Ishikawa (cell line): ENCODE measurements at regions not wholly inside any gene's neighbourhood (a gene's known extent, or its start where the extent isn't known, plus 50 kb on each side); places are given as distances from the start of the nearest gene placed in this dataset.
A peak's percentile ranks its signal among the peaks of the same experiment; 100 is the strongest.

Experiments
- CEBPB ChIP-seq: IDR thresholded peaks from 2 replicates; pipeline ENCODE4 v1.6.1; 2012
- CREB1 ChIP-seq: IDR thresholded peaks from 2 replicates; pipeline ENCODE4 v1.6.1; 2012; ENCODE audit warnings: low read depth
- EGR1 ChIP-seq: IDR thresholded peaks from 2 replicates; pipeline ENCODE4 v1.6.1; 2012
- EP300 ChIP-seq: IDR thresholded peaks from 2 replicates; pipeline ENCODE4 v1.6.1; 2012; ENCODE audit warnings: borderline replicate concordance
- FOXM1 ChIP-seq: IDR thresholded peaks from 2 replicates; pipeline ENCODE4 v1.6.1; 2012; ENCODE audit warnings: low read depth, borderline replicate concordance
- MAX ChIP-seq: IDR thresholded peaks from 2 replicates; pipeline ENCODE4 v1.6.1; 2012
- NFIC ChIP-seq: IDR thresholded peaks from 2 replicates; pipeline ENCODE4 v1.6.1; 2012
- RAD21 ChIP-seq: IDR thresholded peaks from 2 replicates; pipeline ENCODE4 v1.6.1; 2012; ENCODE audit warnings: low read depth
- REST ChIP-seq: IDR thresholded peaks from 2 replicates; pipeline ENCODE4 v1.6.1; 2012; ENCODE audit warnings: low read depth, mild to moderate bottlenecking
- TAF1 ChIP-seq: IDR thresholded peaks from 2 replicates; pipeline ENCODE4 v1.6.1; 2012; ENCODE audit warnings: low read depth, mild to moderate bottlenecking
- TCF12 ChIP-seq: IDR thresholded peaks from 2 replicates; pipeline ENCODE4 v1.6.1; 2012; ENCODE audit warnings: low read depth
- TEAD4 ChIP-seq: IDR thresholded peaks from 2 replicates; pipeline ENCODE4 v1.6.1; 2012
- YY1 ChIP-seq: IDR thresholded peaks from 2 replicates; pipeline ENCODE4 v1.6.1; 2012; ENCODE audit warnings: low read depth
- ZBTB7A ChIP-seq: IDR thresholded peaks from 2 replicates; pipeline ENCODE4 v1.6.1; 2012; ENCODE audit warnings: low read depth
- TF ChIP-seq, protein P1 (sequence below): IDR thresholded peaks from 2 replicates; pipeline ENCODE4 v1.6.1; 2012

DNA sequence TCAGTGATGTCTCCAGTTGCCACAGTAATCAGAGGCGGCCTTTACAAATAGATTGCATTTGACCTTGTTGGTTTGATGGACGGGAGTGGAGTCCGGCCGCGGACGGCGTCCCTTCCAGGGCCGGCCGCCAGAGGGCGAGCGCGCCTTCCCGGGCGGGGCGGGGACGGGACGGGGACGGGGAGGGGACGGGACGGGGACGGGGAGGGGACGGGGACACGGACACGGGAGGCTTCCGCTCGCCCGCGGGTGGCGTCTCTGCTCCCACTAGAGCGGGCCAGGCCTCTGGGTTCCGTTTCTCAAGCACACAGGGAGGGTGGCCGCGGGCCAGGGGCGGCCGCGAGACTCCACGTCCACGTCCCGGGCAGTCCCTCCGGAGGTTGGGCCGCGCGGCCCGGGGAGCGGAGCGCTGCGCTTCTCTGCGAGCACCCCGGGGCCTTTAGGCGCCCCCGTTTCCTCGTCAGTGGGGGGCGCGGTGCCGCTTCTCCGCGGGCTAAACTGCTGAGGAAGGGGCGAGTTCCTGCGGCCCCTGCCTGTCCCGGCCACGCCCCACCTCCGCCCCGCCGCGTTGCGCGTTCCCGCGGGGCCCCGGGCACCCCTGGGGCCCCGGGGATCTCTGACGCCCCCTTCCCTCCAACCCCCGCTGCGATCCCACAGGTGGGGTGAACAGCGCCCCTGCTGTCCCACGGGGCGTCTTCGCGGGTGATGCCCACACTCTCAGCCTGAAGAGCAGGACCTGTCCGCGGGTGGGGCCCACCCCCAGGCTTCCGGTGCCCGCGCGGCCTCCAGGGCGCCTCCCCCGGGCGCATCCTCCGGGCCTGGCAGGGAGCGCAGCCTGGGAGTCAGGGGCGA lies 84.2 kb upstream of the MKI67 start:
- TF ChIP-seq TEAD4 (no peak), RAD21 (peak; percentile 26; the same call in 1 of the 2 replicates), MAX (peak; percentile 13; the same call in 1 of the 2 replicates), ZBTB7A (0 out of 2 replicates have a peak, but pooled peaks have one; percentile 35)

- TF ChIP-seq EP300 (no peak), TEAD4 (no peak), ZBTB7A (no peak)
These were observed 84.9 kb upstream of the MKI67 start for GRCh38 chr10:128211064-128211504.

- TF ChIP-seq CREB1: no peak
- TF ChIP-seq CEBPB: no peak
- TF ChIP-seq TAF1: no peak
- TF ChIP-seq MAX: peak; percentile 53; the same call in 1 of the 2 replicates
- TF ChIP-seq RAD21: peak; percentile 49; the same call in 1 of the 2 replicates
These were observed 85.9 kb upstream of the MKI67 start for GRCh38 chr10:128211953-128212727.

DNA sequence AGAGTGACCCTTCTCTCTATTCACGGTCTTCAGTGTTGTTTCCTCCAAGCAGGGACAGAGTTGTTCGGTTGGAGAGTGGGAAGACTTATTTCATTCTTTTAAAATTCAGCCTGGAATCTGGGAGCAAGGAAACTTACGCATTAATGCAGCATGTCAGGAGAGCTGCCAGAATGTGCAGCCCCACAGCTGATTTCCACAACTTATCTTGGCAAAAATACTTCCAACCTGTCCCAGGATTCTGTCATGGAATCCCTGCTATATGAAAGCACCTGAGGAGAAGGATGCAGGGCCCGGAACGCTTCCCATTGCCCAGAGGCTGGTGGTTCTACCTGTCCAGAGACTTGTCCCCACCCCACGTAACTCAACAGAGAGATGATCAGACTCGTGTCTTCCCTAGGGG lies 86.9 kb upstream of the MKI67 start:
- TF ChIP-seq MAX (no peak), YY1 (no peak), ZBTB7A (no peak), RAD21 (no peak), REST (no peak), EP300 (no peak), EGR1 (no peak), CREB1 (no peak), CEBPB (no peak)
- TF ChIP-seq, protein P1, sequence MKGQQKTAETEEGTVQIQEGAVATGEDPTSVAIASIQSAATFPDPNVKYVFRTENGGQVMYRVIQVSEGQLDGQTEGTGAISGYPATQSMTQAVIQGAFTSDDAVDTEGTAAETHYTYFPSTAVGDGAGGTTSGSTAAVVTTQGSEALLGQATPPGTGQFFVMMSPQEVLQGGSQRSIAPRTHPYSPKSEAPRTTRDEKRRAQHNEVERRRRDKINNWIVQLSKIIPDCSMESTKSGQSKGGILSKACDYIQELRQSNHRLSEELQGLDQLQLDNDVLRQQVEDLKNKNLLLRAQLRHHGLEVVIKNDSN: no peak

DNA sequence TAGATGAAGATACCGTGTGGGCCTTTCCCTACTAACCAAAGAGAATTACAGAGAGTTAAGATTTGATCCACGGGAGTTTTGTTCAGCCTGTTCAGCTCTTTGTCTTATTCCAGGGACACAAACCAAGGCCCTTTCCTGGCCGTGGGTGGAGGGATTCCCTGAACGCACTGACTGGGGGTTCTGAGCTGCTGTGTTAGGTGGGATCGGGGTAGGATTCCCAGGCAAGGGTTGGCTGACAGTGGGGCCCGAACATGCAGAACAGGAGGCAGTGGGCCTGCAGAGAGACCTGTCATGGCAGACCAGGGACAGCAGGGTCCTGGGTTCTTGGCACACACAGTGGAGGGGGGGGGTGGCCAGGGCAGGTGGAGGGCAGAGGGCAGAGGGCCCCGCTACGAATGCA lies 89.5 kb upstream of the MKI67 start:
- TF ChIP-seq, protein P1: no peak
- TF ChIP-seq RAD21 (no peak), CEBPB (no peak), REST (no peak), YY1 (no peak), MAX (no peak), CREB1 (no peak)

- TF ChIP-seq NFIC: no peak
- TF ChIP-seq RAD21: no peak
These were observed 90.9 kb upstream of the MKI67 start for GRCh38 chr10:128217136-128217535.

GRCh38 chr10:128218161-128218560 lies 91.9 kb upstream of the MKI67 start:
- TF ChIP-seq CREB1: no peak
- TF ChIP-seq EP300: no peak
- TF ChIP-seq FOXM1: no peak
- no peak for TF ChIP-seq TAF1
- no peak for TF ChIP-seq NFIC
- TF ChIP-seq RAD21: no peak
- no peak for TF ChIP-seq YY1
- TF ChIP-seq EGR1: no peak
- no peak for TF ChIP-seq REST
- TF ChIP-seq ZBTB7A: no peak
- no peak for TF ChIP-seq CEBPB
- TF ChIP-seq, protein P1: no peak
- no peak for TF ChIP-seq MAX
- TF ChIP-seq TCF12: no peak
- no peak for TF ChIP-seq TEAD4
